Tibial nerve (tissue), 4 donors: ENCODE measurements at regions not wholly inside any gene's neighbourhood (a gene's known extent, or its start where the extent isn't known, plus 50 kb on each side); places are given as distances from the start of the nearest gene placed in this dataset.

Source experiments
- CTCF ChIP-seq, 5 experiments: fragments of 200-600 bp in 3 of 5; fragments of 450-650 bp in 2 of 5; sonication (generic) in 3 of 5; IDR thresholded peaks; one replicate each; pipeline ENCODE4 v1.5.1; 2016 to 2019; ENCODE audit warnings: antibody characterized with exemption in 5 of 5, mild to moderate bottlenecking in 3 of 5, moderate library complexity in 2 of 5
- EP300 ChIP-seq, 2 donors: sonication (generic); formaldehyde crosslinking; IDR thresholded peaks; one replicate each; pipeline ENCODE4 v1.6.1; 2017; ENCODE audit warnings: antibody characterized with exemption in 2 of 2, mild to moderate bottlenecking in 1 of 2
- POLR2A ChIP-seq, 2 donors: fragments of 450-650 bp; IDR thresholded peaks; one replicate each; pipeline ENCODE4 v1.6.1; 2017; ENCODE audit warnings: antibody characterized with exemption in 2 of 2, mild to moderate bottlenecking in 2 of 2, moderate library complexity in 2 of 2

GRCh38 chrY:20997355-20997754, 241.4 kb downstream of the RPS4Y2 start:
- TF ChIP-seq POLR2A (IDR thresholded peaks at IDR 0.05) (no peak), CTCF (IDR thresholded peaks at IDR 0.05) (no peak), EP300 (IDR thresholded peaks at IDR 0.05) (no peak)
